IPS-15b (cell line): ENCODE measurements at regions not wholly inside any gene's neighbourhood (a gene's known extent, or its start where the extent isn't known, plus 50 kb on each side); places are given as distances from the start of the nearest gene placed in this dataset.
"Not testable (repeated sequence)": the region's sequence is repeated elsewhere in the genome, so short reads cannot be mapped to it uniquely, and the experiment has no call there.

Source experiments
- H3K27me3 ChIP-seq: one replicate; pipeline ENCODE4 v1.6.1; 2013; ENCODE audit warnings: low read length; ENCODE audit not compliant: control insufficient read depth, insufficient read depth
- H3K36me3 ChIP-seq: one replicate; pipeline ENCODE4 v1.6.1; 2013; ENCODE audit warnings: low read length; ENCODE audit not compliant: control insufficient read depth, insufficient read depth
- H3K4me1 ChIP-seq: one replicate; pipeline ENCODE4 v1.6.1; 2013; ENCODE audit warnings: mild to moderate bottlenecking, low read length; ENCODE audit not compliant: control insufficient read depth, insufficient read depth
- H3K4me3 ChIP-seq: one replicate; pipeline ENCODE4 v1.5.1; 2013; ENCODE audit warnings: low read depth, low read length
- H3K9ac ChIP-seq: one replicate; pipeline ENCODE4 v1.6.1; 2013; ENCODE audit warnings: low read depth, mild to moderate bottlenecking, low read length
- H3K9me3 ChIP-seq: one replicate; pipeline ENCODE4 v1.6.1; 2013; ENCODE audit warnings: mild to moderate bottlenecking, low read length; ENCODE audit not compliant: control insufficient read depth, insufficient read depth

DNA sequence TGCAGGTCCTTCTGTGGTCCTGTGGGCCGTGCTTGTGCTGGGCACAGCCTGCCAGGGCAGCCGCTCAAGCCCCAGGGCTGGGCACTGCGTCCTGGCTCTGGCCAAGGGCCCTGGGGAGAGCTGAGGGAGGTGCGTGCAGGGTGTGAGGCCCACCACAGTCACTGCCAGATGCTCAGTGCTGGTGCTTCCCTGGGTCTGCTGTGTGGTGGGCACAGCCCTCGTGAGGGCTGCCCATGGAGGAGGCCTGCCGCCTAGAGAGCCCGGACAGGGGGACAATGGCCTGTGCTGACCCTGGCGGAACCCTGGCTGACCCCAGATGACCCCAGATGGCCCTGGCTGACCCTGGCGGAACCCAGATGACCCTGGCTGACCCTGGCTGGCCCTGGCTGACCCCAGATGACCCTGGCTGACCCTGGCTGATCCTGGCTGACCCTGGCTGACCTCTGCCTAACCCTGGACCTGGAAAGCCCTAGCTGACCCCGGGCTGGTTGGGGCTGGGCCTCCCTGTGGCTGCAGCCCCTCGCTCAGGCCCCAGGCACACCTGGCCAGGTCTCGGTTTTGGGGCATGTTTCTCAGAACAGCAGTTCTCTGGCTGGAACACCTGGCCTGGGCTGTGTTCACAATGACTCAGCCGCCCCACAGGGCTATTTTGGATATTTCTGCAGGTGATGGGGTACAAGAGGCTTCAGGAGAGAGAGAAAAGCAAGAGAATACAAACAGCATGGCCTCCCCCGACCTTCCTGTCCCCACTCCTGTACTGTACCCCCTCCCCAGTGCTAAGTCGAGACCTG lies 55.4 kb downstream of the TMEM121 start:
- no peak overlapping the region for H3K4me3 ChIP-seq
- no peaks in the 10 kb centered on the region for H3K27me3 ChIP-seq
- peaks cover 15% of the 10 kb centered on the region for H3K9me3 ChIP-seq
- H3K36me3 ChIP-seq: no peaks in the 10 kb centered on the region
- H3K4me1 ChIP-seq: no peaks in the 10 kb centered on the region
- no peak overlapping the region for H3K9ac ChIP-seq

DNA sequence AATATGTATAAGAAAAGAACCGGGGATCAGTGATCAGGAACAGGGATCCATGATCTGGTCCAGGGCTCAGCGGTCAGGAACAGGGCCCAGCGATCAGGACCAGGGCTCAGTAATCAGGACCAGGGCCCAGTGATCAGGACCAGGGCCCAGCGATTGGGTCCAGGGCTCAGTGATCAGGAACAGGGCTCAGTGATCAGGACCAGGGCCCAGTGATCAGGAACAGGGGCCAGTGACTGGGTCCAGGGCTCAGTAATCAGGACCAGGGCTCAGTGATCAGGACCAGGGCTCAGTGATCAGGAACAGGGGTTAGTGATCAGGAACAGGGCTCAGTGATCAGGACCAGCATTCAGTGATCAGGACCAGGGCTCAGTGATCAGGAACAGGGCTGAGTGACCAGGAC lies 56.3 kb downstream of the TMEM121 start:
- Histone ChIP-seq H3K9ac (no peak overlapping the region), H3K4me1 (no peaks in the 10 kb centered on the region), H3K9me3 (peaks cover 12% of the 10 kb centered on the region), H3K27me3 (no peaks in the 10 kb centered on the region), H3K4me3 (no peak overlapping the region), H3K36me3 (no peaks in the 10 kb centered on the region)

DNA sequence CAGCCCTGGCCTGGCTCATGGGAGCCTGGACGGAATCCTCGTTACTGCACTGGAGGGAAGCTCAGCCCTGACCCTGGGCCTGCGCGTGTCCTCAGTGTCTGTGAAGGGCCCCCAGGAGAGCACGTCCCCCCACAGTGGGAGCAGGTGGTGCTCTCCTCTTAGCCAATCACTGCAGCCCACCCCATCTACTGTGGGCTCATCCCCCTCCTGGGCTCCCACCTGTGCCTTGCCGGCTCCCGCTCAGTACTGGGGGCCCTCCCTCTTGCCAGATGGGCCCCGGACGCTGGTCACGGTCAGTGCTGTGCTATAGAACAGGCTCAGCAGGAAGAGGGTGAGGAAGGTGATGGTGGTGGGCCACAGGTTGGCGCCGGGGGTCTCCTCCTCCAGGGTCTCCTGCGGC lies 57.5 kb downstream of the TMEM121 start:
- not testable (repeated sequence) for H3K4me3 ChIP-seq, H3K4me1 ChIP-seq, H3K27me3 ChIP-seq, H3K9me3 ChIP-seq, H3K36me3 ChIP-seq, H3K9ac ChIP-seq

- H3K9me3 ChIP-seq, H3K4me3 ChIP-seq, H3K27me3 ChIP-seq, H3K9ac ChIP-seq, H3K4me1 ChIP-seq, H3K36me3 ChIP-seq: not testable (repeated sequence)
These were observed 58.9 kb downstream of the TMEM121 start for GRCh38 chr14:105585290-105585689.

DNA sequence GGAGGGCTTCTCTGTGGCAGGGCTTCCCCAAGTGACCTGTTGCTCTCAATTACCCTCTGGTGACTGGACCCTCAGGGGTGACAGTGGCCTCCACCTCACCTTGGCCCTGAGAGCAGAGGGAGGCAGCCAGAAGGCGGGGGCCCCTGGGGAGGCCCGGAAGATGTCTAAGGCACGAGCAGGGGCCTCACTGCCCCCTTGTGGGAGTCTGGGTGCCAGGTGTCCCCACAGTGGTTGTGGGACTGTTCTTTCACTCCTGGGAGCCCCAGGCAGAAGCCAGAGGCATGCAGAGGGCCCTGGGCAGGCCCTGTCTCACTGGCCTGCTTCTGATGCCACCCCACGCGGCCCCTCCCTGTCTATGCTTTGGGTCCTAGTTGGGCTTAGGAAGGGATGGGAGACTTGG lies 59.3 kb downstream of the TMEM121 start:
- H3K36me3 ChIP-seq, H3K4me1 ChIP-seq, H3K4me3 ChIP-seq, H3K9ac ChIP-seq, H3K9me3 ChIP-seq, H3K27me3 ChIP-seq: not testable (repeated sequence)

GRCh38 chr14:105586144-105586872 lies 59.9 kb downstream of the TMEM121 start:
- not testable (repeated sequence) for H3K27me3 ChIP-seq, H3K4me1 ChIP-seq, H3K4me3 ChIP-seq, H3K9me3 ChIP-seq, H3K36me3 ChIP-seq, H3K9ac ChIP-seq

DNA sequence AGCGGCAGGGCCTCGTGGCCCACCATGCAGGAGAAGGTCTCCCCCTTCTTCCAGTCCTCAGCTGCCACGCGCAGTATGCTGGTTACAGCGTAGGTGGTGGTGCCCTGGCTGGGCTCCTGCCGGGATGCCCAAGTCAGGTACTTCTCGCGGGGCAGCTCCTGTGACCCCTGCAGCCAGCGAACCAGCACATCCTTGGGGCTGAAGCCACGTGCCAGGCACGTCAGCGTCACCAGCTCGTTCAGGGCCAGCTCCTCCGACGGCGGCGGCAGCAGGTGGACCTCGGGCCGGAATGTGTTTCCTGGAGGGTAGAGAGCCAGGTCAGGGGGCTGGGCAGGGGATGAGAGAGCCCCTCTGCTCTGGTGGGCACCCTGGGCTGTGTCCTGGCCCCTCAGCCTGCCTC lies 60.7 kb downstream of the TMEM121 start:
- not testable (repeated sequence) for H3K9me3 ChIP-seq, H3K4me1 ChIP-seq, H3K36me3 ChIP-seq, H3K9ac ChIP-seq, H3K4me3 ChIP-seq, H3K27me3 ChIP-seq

GRCh38 chr14:105587482-105588235 lies 61.3 kb downstream of the TMEM121 start:
- not testable (repeated sequence) for H3K4me1 ChIP-seq, H3K9me3 ChIP-seq, H3K27me3 ChIP-seq, H3K4me3 ChIP-seq, H3K9ac ChIP-seq, H3K36me3 ChIP-seq

DNA sequence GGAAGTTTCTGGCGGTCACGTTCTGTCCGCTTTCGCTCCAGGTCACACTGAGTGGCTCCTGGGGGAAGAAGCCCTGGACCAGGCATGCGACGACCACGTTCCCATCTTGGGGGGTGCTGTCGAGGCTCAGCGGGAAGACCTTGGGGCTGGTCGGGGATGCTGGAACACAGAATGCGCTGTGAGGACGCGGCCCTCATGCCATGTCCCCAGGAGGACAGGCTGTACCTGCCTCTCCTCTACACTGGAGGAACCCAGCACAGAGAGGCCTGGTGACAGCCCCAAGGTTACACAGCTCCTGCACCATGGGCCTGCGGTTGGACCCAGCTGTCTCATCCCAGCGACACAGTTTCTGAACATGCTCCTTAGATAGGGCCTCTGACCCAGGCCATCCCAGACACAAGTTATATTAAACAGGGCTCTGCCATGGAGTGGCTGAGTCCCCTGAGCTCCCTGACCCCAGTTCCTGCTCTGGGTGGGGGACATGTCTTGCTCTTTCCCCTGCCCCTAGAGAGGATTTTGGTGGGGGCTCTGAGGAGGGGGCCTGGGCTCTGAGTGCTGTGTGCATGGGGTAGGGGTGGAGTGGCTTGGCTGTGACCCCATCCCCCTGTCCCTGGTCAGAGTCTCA lies 62.0 kb downstream of the TMEM121 start:
- Histone ChIP-seq H3K36me3 (no peaks in the 10 kb centered on the region), H3K4me3 (no peak overlapping the region), H3K9me3 (no peaks in the 10 kb centered on the region), H3K4me1 (no peaks in the 10 kb centered on the region), H3K27me3 (no peaks in the 10 kb centered on the region), H3K9ac (no peak overlapping the region)

DNA sequence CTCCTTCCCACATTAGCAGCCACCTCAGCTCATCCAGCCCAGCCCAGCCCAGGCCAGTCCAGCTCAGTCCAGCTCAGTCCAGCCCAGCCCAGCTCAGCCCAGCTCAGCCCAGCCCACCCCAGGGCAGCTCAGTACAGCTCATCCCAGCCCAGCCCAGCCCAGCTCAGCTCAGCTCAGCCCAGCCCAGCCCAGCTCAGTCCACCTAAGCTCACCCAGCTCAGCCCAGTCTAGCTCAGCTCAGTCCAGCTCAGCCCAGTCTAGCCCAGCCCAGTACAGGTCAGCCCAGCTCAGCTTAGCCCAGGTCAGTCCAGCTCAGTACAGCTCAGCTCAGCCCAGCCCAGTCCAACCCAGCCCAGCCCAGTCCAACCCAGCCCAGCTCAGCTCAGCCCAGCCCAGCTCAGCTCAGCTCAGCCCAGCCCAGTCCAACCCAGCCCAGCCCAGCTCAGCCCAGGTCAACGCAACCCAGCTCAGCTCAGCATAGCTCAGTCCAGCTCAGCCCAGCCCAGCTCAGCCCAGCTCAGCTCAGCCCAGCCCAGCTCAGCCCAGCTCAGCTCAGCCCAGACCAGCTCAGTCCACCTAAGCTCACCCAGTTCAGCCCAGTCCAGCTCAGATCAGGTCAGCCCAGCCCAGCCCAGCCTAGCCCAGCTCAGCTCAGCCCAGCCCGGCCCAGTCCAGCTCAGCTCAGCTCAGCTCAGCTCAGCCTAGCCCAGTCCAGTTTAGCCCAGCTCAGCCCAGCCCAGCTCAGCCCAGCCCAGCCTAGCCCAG lies 63.0 kb downstream of the TMEM121 start:
- no peak overlapping the region for H3K9ac ChIP-seq
- H3K36me3 ChIP-seq: no peaks in the 10 kb centered on the region
- H3K9me3 ChIP-seq: no peaks in the 10 kb centered on the region
- H3K4me3 ChIP-seq: no peak overlapping the region
- no peaks in the 10 kb centered on the region for H3K4me1 ChIP-seq
- H3K27me3 ChIP-seq: no peaks in the 10 kb centered on the region

DNA sequence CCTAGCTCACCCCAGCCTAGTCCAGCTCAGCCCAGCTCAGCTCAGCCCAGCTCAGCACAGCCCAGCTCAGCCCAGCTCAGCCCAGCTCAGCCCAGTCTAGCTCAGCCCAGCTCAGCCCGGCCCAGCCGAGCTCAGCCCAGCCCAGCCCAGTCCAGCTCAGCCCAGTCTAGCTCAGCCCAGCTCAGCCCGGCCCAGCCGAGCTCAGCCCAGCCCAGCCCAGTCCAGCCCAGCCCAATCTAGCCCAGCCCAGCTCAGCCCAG lies 63.5 kb downstream of the TMEM121 start:
- not testable (repeated sequence) for H3K4me1 ChIP-seq, H3K9me3 ChIP-seq, H3K27me3 ChIP-seq, H3K4me3 ChIP-seq, H3K9ac ChIP-seq, H3K36me3 ChIP-seq
